HL-60 (cell line): ENCODE measurements at regions not wholly inside any gene's neighbourhood (a gene's known extent, or its start where the extent isn't known, plus 50 kb on each side); places are given as distances from the start of the nearest gene placed in this dataset.

Source experiments
- TF ChIP-seq, protein P1 (sequence below): IDR thresholded peaks from one replicate; pipeline ENCODE4 v1.5.1; 2011; ENCODE audit warnings: low read length, control low read depth, inconsistent platforms; ENCODE audit not compliant: insufficient read depth
- TF ChIP-seq, protein P2 (sequence below): IDR thresholded peaks from 2 replicates; pipeline ENCODE4 v1.6.1; 2012; ENCODE audit warnings: low read depth; ENCODE audit not compliant: insufficient replicate concordance

GRCh38 chr20:57053067-57053466 is 213.4 kb downstream of the BMP7 start:
- TF ChIP-seq, protein P1, sequence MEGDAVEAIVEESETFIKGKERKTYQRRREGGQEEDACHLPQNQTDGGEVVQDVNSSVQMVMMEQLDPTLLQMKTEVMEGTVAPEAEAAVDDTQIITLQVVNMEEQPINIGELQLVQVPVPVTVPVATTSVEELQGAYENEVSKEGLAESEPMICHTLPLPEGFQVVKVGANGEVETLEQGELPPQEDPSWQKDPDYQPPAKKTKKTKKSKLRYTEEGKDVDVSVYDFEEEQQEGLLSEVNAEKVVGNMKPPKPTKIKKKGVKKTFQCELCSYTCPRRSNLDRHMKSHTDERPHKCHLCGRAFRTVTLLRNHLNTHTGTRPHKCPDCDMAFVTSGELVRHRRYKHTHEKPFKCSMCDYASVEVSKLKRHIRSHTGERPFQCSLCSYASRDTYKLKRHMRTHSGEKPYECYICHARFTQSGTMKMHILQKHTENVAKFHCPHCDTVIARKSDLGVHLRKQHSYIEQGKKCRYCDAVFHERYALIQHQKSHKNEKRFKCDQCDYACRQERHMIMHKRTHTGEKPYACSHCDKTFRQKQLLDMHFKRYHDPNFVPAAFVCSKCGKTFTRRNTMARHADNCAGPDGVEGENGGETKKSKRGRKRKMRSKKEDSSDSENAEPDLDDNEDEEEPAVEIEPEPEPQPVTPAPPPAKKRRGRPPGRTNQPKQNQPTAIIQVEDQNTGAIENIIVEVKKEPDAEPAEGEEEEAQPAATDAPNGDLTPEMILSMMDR: no peak
- TF ChIP-seq, protein P2, sequence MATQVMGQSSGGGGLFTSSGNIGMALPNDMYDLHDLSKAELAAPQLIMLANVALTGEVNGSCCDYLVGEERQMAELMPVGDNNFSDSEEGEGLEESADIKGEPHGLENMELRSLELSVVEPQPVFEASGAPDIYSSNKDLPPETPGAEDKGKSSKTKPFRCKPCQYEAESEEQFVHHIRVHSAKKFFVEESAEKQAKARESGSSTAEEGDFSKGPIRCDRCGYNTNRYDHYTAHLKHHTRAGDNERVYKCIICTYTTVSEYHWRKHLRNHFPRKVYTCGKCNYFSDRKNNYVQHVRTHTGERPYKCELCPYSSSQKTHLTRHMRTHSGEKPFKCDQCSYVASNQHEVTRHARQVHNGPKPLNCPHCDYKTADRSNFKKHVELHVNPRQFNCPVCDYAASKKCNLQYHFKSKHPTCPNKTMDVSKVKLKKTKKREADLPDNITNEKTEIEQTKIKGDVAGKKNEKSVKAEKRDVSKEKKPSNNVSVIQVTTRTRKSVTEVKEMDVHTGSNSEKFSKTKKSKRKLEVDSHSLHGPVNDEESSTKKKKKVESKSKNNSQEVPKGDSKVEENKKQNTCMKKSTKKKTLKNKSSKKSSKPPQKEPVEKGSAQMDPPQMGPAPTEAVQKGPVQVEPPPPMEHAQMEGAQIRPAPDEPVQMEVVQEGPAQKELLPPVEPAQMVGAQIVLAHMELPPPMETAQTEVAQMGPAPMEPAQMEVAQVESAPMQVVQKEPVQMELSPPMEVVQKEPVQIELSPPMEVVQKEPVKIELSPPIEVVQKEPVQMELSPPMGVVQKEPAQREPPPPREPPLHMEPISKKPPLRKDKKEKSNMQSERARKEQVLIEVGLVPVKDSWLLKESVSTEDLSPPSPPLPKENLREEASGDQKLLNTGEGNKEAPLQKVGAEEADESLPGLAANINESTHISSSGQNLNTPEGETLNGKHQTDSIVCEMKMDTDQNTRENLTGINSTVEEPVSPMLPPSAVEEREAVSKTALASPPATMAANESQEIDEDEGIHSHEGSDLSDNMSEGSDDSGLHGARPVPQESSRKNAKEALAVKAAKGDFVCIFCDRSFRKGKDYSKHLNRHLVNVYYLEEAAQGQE: no peak
